ENCODE measurements at regions not wholly inside any gene's neighbourhood (a gene's known extent, or its start where the extent isn't known, plus 50 kb on each side); places are given as distances from the start of the nearest gene placed in this dataset.

GRCh38 chr14:79989990-79990389 lies 221.3 kb downstream of the DIO2 start:
- intact Hi-C loops (cut with micrococcal nuclease) = no loop called here
- Histone ChIP-seq H3K9me2 (ENCODE audit: insufficient read depth) (no peaks in the 10 kb centered on the region), H2AFZ (ENCODE audit: low read depth, low read length, poor library complexity, severe bottlenecking) (no peak overlapping the region), H3K4me2 (ENCODE audit: low read length) (no peak overlapping the region), H3K27ac (ENCODE audit: low read depth, low read length) (no peak overlapping the region), H3K9ac (ENCODE audit: low read length) (no peak overlapping the region), H3K27me3 (ENCODE audit: insufficient read depth, low read length) (no peaks in the 10 kb centered on the region), H3K36me3 (ENCODE audit: control insufficient read depth in 1 of 2, insufficient read depth in 2 of 2, low read length in 2 of 2) (no peaks in the 10 kb centered on the region), H3K79me2 (ENCODE audit: insufficient read depth, low read length) (no peaks in the 10 kb centered on the region), H3K9me3 (ENCODE audit: control insufficient read depth in 1 of 2, insufficient read depth in 1 of 2, low read depth in 1 of 2, low read length in 2 of 2) (no peaks in the 10 kb centered on the region; a peak in 2 of 4 replicates), H4K20me1 (ENCODE audit: insufficient read depth) (no peaks in the 10 kb centered on the region), H3K4me3 (replicated peaks in 1 of 2; ENCODE audit: low read depth in 1 of 2, low read length in 2 of 2) (no peak overlapping the region), H3K4me1 (ENCODE audit: control insufficient read depth in 1 of 2, insufficient read depth in 2 of 2, low read length in 2 of 2) (no peaks in the 10 kb centered on the region)
- ATAC-seq (no peak), DNase-seq (ENCODE audit: low read depth, low spot score) (no peak)
- RAD21 ChIA-PET (ENCODE audit: low non-redundant PET in 1 of 2, low total read pairs in 2 of 2, uncharacterized antibody in 2 of 2, unreplicated experiment in 2 of 2) = no interaction called here
- TF ChIP-seq ZFX (IDR thresholded peaks at IDR 0.05) (no peak), CBX3 (IDR thresholded peaks at IDR 0.05; ENCODE audit: low read depth) (no peak), POLR2A (IDR thresholded peaks at IDR 0.05; ENCODE audit: borderline replicate concordance, extremely low read depth, insufficient read depth, insufficient read length) (no peak), EZH2phosphoT487 (IDR thresholded peaks at IDR 0.05; ENCODE audit: borderline replicate concordance) (no peak), TCF7L2 (IDR thresholded peaks at IDR 0.05; ENCODE audit: borderline replicate concordance, extremely low read depth, insufficient read depth, insufficient read length) (no peak), CEBPB (IDR thresholded peaks at IDR 0.05; ENCODE audit: low read depth) (no peak), YY1 (IDR thresholded peaks at IDR 0.05; ENCODE audit: extremely low read depth, insufficient replicate concordance, low read depth, low read length) (no peak), ZNF274 (IDR thresholded peaks at IDR 0.05; ENCODE audit: low read depth, low read length) (no peak), EZH2 (IDR thresholded peaks at IDR 0.05) (no peak), MAX (IDR thresholded peaks at IDR 0.05) (no peak), FOSL1 (IDR thresholded peaks at IDR 0.05; ENCODE audit: low read depth) (no peak), RAD21 (IDR thresholded peaks at IDR 0.05; ENCODE audit: low read depth) (no peak), POLR2AphosphoS5 (IDR thresholded peaks at IDR 0.05; ENCODE audit: low read depth, low read length) (no peak), SIN3A (IDR thresholded peaks at IDR 0.05; ENCODE audit: low read depth) (no peak), SRF (IDR thresholded peaks at IDR 0.05; ENCODE audit: low read depth) (no peak), CTCF (IDR thresholded peaks at IDR 0.05 in 2 of 3, conservative IDR thresholded peaks at IDR 0.05 in 1 of 3; ENCODE audit: borderline replicate concordance in 1 of 3, insufficient read depth in 1 of 3, low read depth in 2 of 3, low read length in 2 of 3) (no peak), REST (IDR thresholded peaks at IDR 0.05; ENCODE audit: low read depth) (no peak)
- TF ChIP-seq, protein P1, sequence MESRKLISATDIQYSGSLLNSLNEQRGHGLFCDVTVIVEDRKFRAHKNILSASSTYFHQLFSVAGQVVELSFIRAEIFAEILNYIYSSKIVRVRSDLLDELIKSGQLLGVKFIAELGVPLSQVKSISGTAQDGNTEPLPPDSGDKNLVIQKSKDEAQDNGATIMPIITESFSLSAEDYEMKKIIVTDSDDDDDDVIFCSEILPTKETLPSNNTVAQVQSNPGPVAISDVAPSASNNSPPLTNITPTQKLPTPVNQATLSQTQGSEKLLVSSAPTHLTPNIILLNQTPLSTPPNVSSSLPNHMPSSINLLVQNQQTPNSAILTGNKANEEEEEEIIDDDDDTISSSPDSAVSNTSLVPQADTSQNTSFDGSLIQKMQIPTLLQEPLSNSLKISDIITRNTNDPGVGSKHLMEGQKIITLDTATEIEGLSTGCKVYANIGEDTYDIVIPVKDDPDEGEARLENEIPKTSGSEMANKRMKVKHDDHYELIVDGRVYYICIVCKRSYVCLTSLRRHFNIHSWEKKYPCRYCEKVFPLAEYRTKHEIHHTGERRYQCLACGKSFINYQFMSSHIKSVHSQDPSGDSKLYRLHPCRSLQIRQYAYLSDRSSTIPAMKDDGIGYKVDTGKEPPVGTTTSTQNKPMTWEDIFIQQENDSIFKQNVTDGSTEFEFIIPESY (IDR thresholded peaks at IDR 0.05; ENCODE audit: extremely low read depth, insufficient replicate concordance, low read length) = no peak
- TF ChIP-seq, protein P2, sequence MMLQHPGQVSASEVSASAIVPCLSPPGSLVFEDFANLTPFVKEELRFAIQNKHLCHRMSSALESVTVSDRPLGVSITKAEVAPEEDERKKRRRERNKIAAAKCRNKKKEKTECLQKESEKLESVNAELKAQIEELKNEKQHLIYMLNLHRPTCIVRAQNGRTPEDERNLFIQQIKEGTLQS (IDR thresholded peaks at IDR 0.05) = no peak
- POLR2A ChIA-PET = no interaction called here
- CTCF ChIA-PET = no interaction called here
- no TSS peak for BruUV-seq (replicated peaks)

Data from HCT116 (cell line).